Right lobe of liver (tissue), 4 donors: ENCODE measurements at regions not wholly inside any gene's neighbourhood (a gene's known extent, or its start where the extent isn't known, plus 50 kb on each side); places are given as distances from the start of the nearest gene placed in this dataset.

Experiments used
- POLR2A ChIP-seq: fragments of 450-650 bp; IDR thresholded peaks from one replicate; pipeline ENCODE4 v1.6.1; 2017; ENCODE audit warnings: antibody characterized with exemption, mild to moderate bottlenecking
- TF ChIP-seq, protein P1 (sequence below), 4 donors: fragments of 200-600 bp in 3 of 4; fragments of 450-650 bp in 1 of 4; IDR thresholded peaks; one replicate each; pipeline versions ENCODE4 v1.5.1 to v1.8.0; 2016 to 2022; ENCODE audit warnings: antibody characterized with exemption in 4 of 4, mild to moderate bottlenecking in 2 of 4
- donor health status: DM: no; HTN: no; CAD: no.
- donor health status: DM: no; HTN: no; CAD: no.
- donor health status: DM: no; HTN: yes; CAD: no.

DNA sequence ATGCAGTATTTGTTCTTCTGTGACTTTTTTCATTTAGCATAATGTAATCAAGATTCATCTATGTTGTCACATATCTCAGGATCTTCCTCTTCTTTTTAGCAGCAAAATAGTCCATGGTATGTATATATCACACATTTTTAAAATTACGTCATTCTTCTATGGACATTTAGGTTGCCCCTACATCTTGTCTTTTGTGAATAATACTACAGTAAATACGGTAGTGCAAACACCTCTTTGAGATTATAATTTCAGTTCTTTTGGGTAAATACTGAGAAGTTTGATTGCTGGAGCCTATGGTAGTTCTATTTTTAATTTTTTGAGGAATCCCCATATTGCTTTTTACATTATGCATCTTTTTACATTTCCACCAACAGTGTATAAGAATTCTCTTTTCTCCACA, 1174.9 kb downstream of the NSUN3 start:
- TF ChIP-seq, protein P1, sequence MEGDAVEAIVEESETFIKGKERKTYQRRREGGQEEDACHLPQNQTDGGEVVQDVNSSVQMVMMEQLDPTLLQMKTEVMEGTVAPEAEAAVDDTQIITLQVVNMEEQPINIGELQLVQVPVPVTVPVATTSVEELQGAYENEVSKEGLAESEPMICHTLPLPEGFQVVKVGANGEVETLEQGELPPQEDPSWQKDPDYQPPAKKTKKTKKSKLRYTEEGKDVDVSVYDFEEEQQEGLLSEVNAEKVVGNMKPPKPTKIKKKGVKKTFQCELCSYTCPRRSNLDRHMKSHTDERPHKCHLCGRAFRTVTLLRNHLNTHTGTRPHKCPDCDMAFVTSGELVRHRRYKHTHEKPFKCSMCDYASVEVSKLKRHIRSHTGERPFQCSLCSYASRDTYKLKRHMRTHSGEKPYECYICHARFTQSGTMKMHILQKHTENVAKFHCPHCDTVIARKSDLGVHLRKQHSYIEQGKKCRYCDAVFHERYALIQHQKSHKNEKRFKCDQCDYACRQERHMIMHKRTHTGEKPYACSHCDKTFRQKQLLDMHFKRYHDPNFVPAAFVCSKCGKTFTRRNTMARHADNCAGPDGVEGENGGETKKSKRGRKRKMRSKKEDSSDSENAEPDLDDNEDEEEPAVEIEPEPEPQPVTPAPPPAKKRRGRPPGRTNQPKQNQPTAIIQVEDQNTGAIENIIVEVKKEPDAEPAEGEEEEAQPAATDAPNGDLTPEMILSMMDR (IDR thresholded peaks at IDR 0.05), result no peak
- TF ChIP-seq POLR2A, result no peak
